Mammary epithelial cell (primary cell): ENCODE measurements at regions not wholly inside any gene's neighbourhood (a gene's known extent, or its start where the extent isn't known, plus 50 kb on each side); places are given as distances from the start of the nearest gene placed in this dataset.
"Not testable (repeated sequence)": the region's sequence is repeated elsewhere in the genome, so short reads cannot be mapped to it uniquely, and the experiment has no call there.

Source experiments
- CTCF ChIP-seq, 2 donors: IDR thresholded peaks in 1 of 2; conservative IDR thresholded peaks in 1 of 2; 2 replicates each; pipeline ENCODE4 v1.5.1; 2011 to 2012; ENCODE audit warnings: inconsistent platforms in 2 of 2, low read length in 2 of 2, mild to moderate bottlenecking in 2 of 2, control low read depth in 1 of 2, low read depth in 1 of 2; ENCODE audit not compliant: insufficient read depth in 1 of 2; ENCODE audit errors: extremely low read depth in 1 of 2
- EZH2 ChIP-seq: IDR thresholded peaks from 2 replicates; pipeline ENCODE4 v1.6.1; 2012; ENCODE audit warnings: low read length, inconsistent platforms, borderline replicate concordance

GRCh38 chr14:101094916-101095315 is 191.4 kb upstream of the RTL1 start:
- TF ChIP-seq CTCF (conservative IDR thresholded peaks at IDR 0.05 in 1 of 2, IDR thresholded peaks at IDR 0.05 in 1 of 2; ENCODE audit: extremely low read depth in 1 of 2, insufficient read depth in 1 of 2, low read depth in 1 of 2, low read length in 2 of 2); EZH2: not testable (repeated sequence)
